ENCODE measurements at regions not wholly inside any gene's neighbourhood (a gene's known extent, or its start where the extent isn't known, plus 50 kb on each side); places are given as distances from the start of the nearest gene placed in this dataset.

- intact Hi-C loops (cut with DNase I) = no loop called here
- no peak for DNase-seq
- WGBS, 4 donors = 60 to 70% (median 66%) methylated on average over 8 of the region's 8 CpGs
These were observed 173.2 kb downstream of the SUDS3 start for GRCh38 chr12:118549510-118549980.

GRCh38 chr12:118553856-118554504, 177.6 kb downstream of the SUDS3 start:
- Histone ChIP-seq H3K4me3 (no peak overlapping the region), H3K9me3 (replicated peaks in 1 of 3) (no peaks in the 10 kb centered on the region), H3K27ac (no peak overlapping the region), H3K36me3 (replicated peaks in 1 of 2) (no peaks in the 10 kb centered on the region), H3K4me1 (replicated peaks in 1 of 2) (no peaks in the 10 kb centered on the region), H3K27me3 (no peaks in the 10 kb centered on the region)
- WGBS, 4 donors = 70 to 80% (median 72%) methylated on average over 4 to 5 of the region's 5 CpGs
- TF ChIP-seq POLR2A (IDR thresholded peaks at IDR 0.05) = no peak
- no peak for TF ChIP-seq CTCF (IDR thresholded peaks at IDR 0.05)
- DNase-seq = no peak
- intact Hi-C loops (cut with DNase I) = no loop called here

More at GRCh38 chr12:118549510-118549980, 173.2 kb downstream of the SUDS3 start:
- TF ChIP-seq CTCF (IDR thresholded peaks at IDR 0.05) (no peak), POLR2A (IDR thresholded peaks at IDR 0.05) (no peak)
- Histone ChIP-seq H3K27me3 (no peaks in the 10 kb centered on the region), H3K27ac (no peak overlapping the region), H3K4me3 (no peak overlapping the region), H3K4me1 (replicated peaks in 1 of 2) (no peaks in the 10 kb centered on the region), H3K36me3 (replicated peaks in 1 of 2) (no peaks in the 10 kb centered on the region), H3K9me3 (replicated peaks in 1 of 3) (no peaks in the 10 kb centered on the region)

GRCh38 chr12:118558941-118559340, 182.6 kb downstream of the SUDS3 start:
- Histone ChIP-seq H3K27me3 (no peaks in the 10 kb centered on the region), H3K9me3 (replicated peaks in 1 of 3) (no peaks in the 10 kb centered on the region), H3K4me3 (no peak overlapping the region), H3K4me1 (replicated peaks in 1 of 2) (no peaks in the 10 kb centered on the region), H3K36me3 (replicated peaks in 1 of 2) (no peaks in the 10 kb centered on the region), H3K27ac (no peak overlapping the region)
- no peak for TF ChIP-seq POLR2A (IDR thresholded peaks at IDR 0.05)
- no peak for TF ChIP-seq CTCF (IDR thresholded peaks at IDR 0.05)
- intact Hi-C loops (cut with DNase I) = no loop called here
- no peak for DNase-seq
- WGBS, 4 donors = 73 to 83% (median 77%) methylated on average over 4 of the region's 4 CpGs

- Histone ChIP-seq H3K9me3 (replicated peaks in 1 of 3) (no peaks in the 10 kb centered on the region), H3K36me3 (replicated peaks in 1 of 2) (no peaks in the 10 kb centered on the region), H3K4me3 (no peak overlapping the region), H3K27ac (no peak overlapping the region), H3K4me1 (replicated peaks in 1 of 2) (no peaks in the 10 kb centered on the region), H3K27me3 (no peaks in the 10 kb centered on the region)
- intact Hi-C loops (cut with DNase I) = no loop called here
- no peak for DNase-seq
- WGBS, 4 donors = 61 to 82% (median 71%) methylated on average over 4 of the region's 4 CpGs
- TF ChIP-seq CTCF (IDR thresholded peaks at IDR 0.05) (no peak), POLR2A (IDR thresholded peaks at IDR 0.05) (no peak)
These were observed 184.4 kb downstream of the SUDS3 start for GRCh38 chr12:118560733-118561132.
